Keratinocyte (primary cell): ENCODE measurements at regions not wholly inside any gene's neighbourhood (a gene's known extent, or its start where the extent isn't known, plus 50 kb on each side); places are given as distances from the start of the nearest gene placed in this dataset.
"Not testable (repeated sequence)": the region's sequence is repeated elsewhere in the genome, so short reads cannot be mapped to it uniquely, and the experiment has no call there.

ENCODE experiments used
- DNase-seq: peaks from one replicate; pipeline ENCODE4 v3.0.0-alpha.2; 2011; ENCODE audit warnings: low read depth, missing footprints, low spot score
- FAIRE-seq: peaks from 2 replicates; lab custom pipeline; 2011; peaks lifted over from hg19 to GRCh38; lab: Jason Lieb, UNC
- H2AFZ ChIP-seq: 2 replicates; pipeline ENCODE4 v1.6.0; 2012; ENCODE audit warnings: low read length, control low read depth, inconsistent platforms; ENCODE audit not compliant: control insufficient read depth
- H3K27ac ChIP-seq: 2 replicates; pipeline ENCODE4 v1.5.1; 2011; ENCODE audit warnings: low read length; ENCODE audit not compliant: control insufficient read depth, insufficient read depth
- H3K27me3 ChIP-seq: 3 replicates; pipeline ENCODE4 v1.6.0; 2011; ENCODE audit warnings: low read length; ENCODE audit not compliant: control insufficient read depth, insufficient read depth; ENCODE audit errors: extremely low read depth
- H3K36me3 ChIP-seq, 2 experiments: 2 replicates in 1 of 2; 3 replicates in 1 of 2; pipeline ENCODE4 v1.5.1; 2011; ENCODE audit warnings: low read length in 2 of 2, mild to moderate bottlenecking in 1 of 2; ENCODE audit not compliant: control insufficient read depth in 2 of 2, insufficient read depth in 2 of 2; ENCODE audit errors: extremely low read depth in 1 of 2
- H3K4me1 ChIP-seq: 3 replicates; pipeline ENCODE4 v1.5.1; 2011; ENCODE audit warnings: low read length; ENCODE audit not compliant: control insufficient read depth, insufficient read depth; ENCODE audit errors: extremely low read depth
- H3K4me2 ChIP-seq: 3 replicates; pipeline ENCODE4 v1.6.0; 2011; ENCODE audit warnings: low read depth, low read length; ENCODE audit not compliant: control insufficient read depth, insufficient read depth; ENCODE audit errors: extremely low read depth
- H3K4me3 ChIP-seq, 3 experiments: fragments of 200-600 bp in 1 of 3; sonication (generic) in 1 of 3; 2 replicates in 2 of 3; 3 replicates in 1 of 3; pipeline ENCODE4 v1.5.1; 2011 to 2016; ENCODE audit warnings: low read length in 3 of 3, mild to moderate bottlenecking in 3 of 3, control low read depth in 2 of 3, inconsistent platforms in 1 of 3, low read depth in 1 of 3, mixed read lengths in 1 of 3, mixed run types in 1 of 3, moderate library complexity in 1 of 3; ENCODE audit not compliant: control insufficient read depth in 2 of 3, insufficient read depth in 2 of 3; ENCODE audit errors: extremely low read depth in 1 of 3
- H3K79me2 ChIP-seq: 2 replicates; pipeline ENCODE4 v1.6.0; 2012; ENCODE audit warnings: low read length; ENCODE audit not compliant: control insufficient read depth, insufficient read depth
- H3K9ac ChIP-seq: 3 replicates; pipeline ENCODE4 v1.6.0; 2011; ENCODE audit warnings: low read length; ENCODE audit not compliant: control insufficient read depth, insufficient read depth; ENCODE audit errors: extremely low read depth
- H3K9me1 ChIP-seq: 3 replicates; pipeline ENCODE4 v1.6.0; 2011; ENCODE audit warnings: low read length; ENCODE audit not compliant: control insufficient read depth, insufficient read depth; ENCODE audit errors: extremely low read depth
- H3K9me3 ChIP-seq: 2 replicates; pipeline ENCODE4 v1.5.1; 2012; ENCODE audit warnings: low read depth, low read length; ENCODE audit not compliant: control insufficient read depth
- H4K20me1 ChIP-seq: 3 replicates; pipeline ENCODE4 v1.6.0; 2011; ENCODE audit warnings: low read length; ENCODE audit not compliant: control insufficient read depth, insufficient read depth; ENCODE audit errors: extremely low read depth
- CTCF ChIP-seq, 3 experiments: IDR thresholded peaks in 1 of 3; conservative IDR thresholded peaks in 1 of 3; optimal IDR thresholded peaks in 1 of 3; 2 replicates in 2 of 3; 3 replicates in 1 of 3; pipeline versions ENCODE3 to v1.5.1; 2011; ENCODE audit warnings: low read length in 3 of 3, mild to moderate bottlenecking in 3 of 3, moderate library complexity in 2 of 3, control low read depth in 1 of 3, inconsistent platforms in 1 of 3; ENCODE audit not compliant: insufficient read depth in 2 of 3; ENCODE audit errors: extremely low read depth in 1 of 3
- EZH2 ChIP-seq: IDR thresholded peaks from one replicate; pipeline ENCODE4 v1.6.1; 2012; ENCODE audit warnings: inconsistent platforms, mild to moderate bottlenecking, low read length, moderate library complexity
- dilution Hi-C: fragments of 300-500 bp; cut with MboI; formaldehyde crosslinking; loops from one replicate; pipeline ENCODE4 v1.7.0; 2020; ENCODE audit warnings: low sequenced_read_pairs; ENCODE audit not compliant: extremely low pct_ligation_motif_present

- Histone ChIP-seq H3K4me3 (no peak overlapping the region), H3K4me2 (no peak overlapping the region), H3K36me3 (no peaks in the 10 kb centered on the region), H3K27me3 (peaks cover 4% of the 10 kb centered on the region), H3K9me3 (no peaks in the 10 kb centered on the region), H3K9me1 (no peaks in the 10 kb centered on the region), H3K9ac (no peak overlapping the region), H3K79me2 (no peaks in the 10 kb centered on the region), H2AFZ (no peak overlapping the region), H4K20me1 (no peaks in the 10 kb centered on the region), H3K4me1 (no peaks in the 10 kb centered on the region), H3K27ac (no peak overlapping the region)
- DNase-seq, result no peak
- dilution Hi-C loops, result no loop called here
- no peak for FAIRE-seq
- TF ChIP-seq EZH2, result no peak
- TF ChIP-seq CTCF (optimal IDR thresholded peaks at IDR 0.05 in 1 of 3, IDR thresholded peaks at IDR 0.05 in 1 of 3, conservative IDR thresholded peaks at IDR 0.05 in 1 of 3; ENCODE audit: extremely low read depth in 1 of 3, insufficient read depth in 2 of 3, low read length in 3 of 3), result no peak
Observed at GRCh38 chr3:127491323-127491722, 99.2 kb downstream of the TPRA1 start.

GRCh38 chr3:127491024-127491305 lies 99.6 kb downstream of the TPRA1 start:
- H3K9ac ChIP-seq, H2AFZ ChIP-seq, H4K20me1 ChIP-seq, H3K4me1 ChIP-seq, H3K4me2 ChIP-seq, DNase-seq, H3K36me3 ChIP-seq, H3K27ac ChIP-seq, FAIRE-seq, H3K27me3 ChIP-seq, H3K4me3 ChIP-seq, H3K9me3 ChIP-seq, H3K79me2 ChIP-seq, dilution Hi-C loops, H3K9me1 ChIP-seq: not testable (repeated sequence)

GRCh38 chr3:127490271-127491023 lies 100.1 kb downstream of the TPRA1 start:
- DNase-seq, result no peak
- H3K4me1 ChIP-seq, result no peaks in the 10 kb centered on the region
- H3K36me3 ChIP-seq, result no peaks in the 10 kb centered on the region
- FAIRE-seq, result no peak
- H3K4me2 ChIP-seq, result no peak overlapping the region
- no peaks in the 10 kb centered on the region for H3K9me1 ChIP-seq
- dilution Hi-C loops, result no loop called here
- H3K27me3 ChIP-seq, result peaks cover 7% of the 10 kb centered on the region
- no peak overlapping the region for H2AFZ ChIP-seq
- H4K20me1 ChIP-seq, result no peaks in the 10 kb centered on the region
- no peak overlapping the region for H3K27ac ChIP-seq
- H3K79me2 ChIP-seq, result no peaks in the 10 kb centered on the region
- H3K4me3 ChIP-seq, result no peak overlapping the region
- H3K9me3 ChIP-seq, result no peaks in the 10 kb centered on the region
- no peak overlapping the region for H3K9ac ChIP-seq
- TF ChIP-seq EZH2, result no peak
- no peak for TF ChIP-seq CTCF (optimal IDR thresholded peaks at IDR 0.05 in 1 of 3, IDR thresholded peaks at IDR 0.05 in 1 of 3, conservative IDR thresholded peaks at IDR 0.05 in 1 of 3; ENCODE audit: extremely low read depth in 1 of 3, insufficient read depth in 2 of 3, low read length in 3 of 3)
